A549 (cell line): ENCODE measurements at regions not wholly inside any gene's neighbourhood (a gene's known extent, or its start where the extent isn't known, plus 50 kb on each side); places are given as distances from the start of the nearest gene placed in this dataset.
"Not testable (repeated sequence)": the region's sequence is repeated elsewhere in the genome, so short reads cannot be mapped to it uniquely, and the experiment has no call there.

ENCODE experiments used
- ATAC-seq, 2 experiments: fragments of 200-7000 bp in 1 of 2; fragments of >200 bp in 1 of 2; cut with Nextera tagmentation in 1 of 2; cut with Tn5 transposase in 1 of 2; 3 replicates each; pipeline versions ENCODE4 v1.8.0 to v1.9.1; 2018 to 2020; ENCODE audit warnings: mild to moderate bottlenecking in 1 of 2, moderate library complexity in 1 of 2
- CTCF ChIA-PET: fragments of 300-600 bp; sonication (Branson Sonifier 250); formaldehyde crosslinking; extraction: SDS; loops from one replicate; lab custom pipeline; 2021; ENCODE audit warnings: antibody characterized with exemption, inconsistent platforms; lab: Yijun Ruan, JAX
- POLR2A ChIA-PET: fragments of 350-600 bp; formaldehyde crosslinking; extraction: SDS; loops from one replicate; lab custom pipeline; 2021; ENCODE audit warnings: antibody characterized with exemption, inconsistent platforms; lab: Yijun Ruan, JAX
- DNase-seq, 2 experiments: peaks; one replicate each; pipeline versions ENCODE4 v3.0.0 to v3.0.0-alpha.2; 2011 to 2016; ENCODE audit warnings: low read depth in 1 of 2, low spot score in 1 of 2
- FAIRE-seq: peaks from 2 replicates; lab custom pipeline; 2011; peaks lifted over from hg19 to GRCh38; lab: Jason Lieb, UNC
- H3K27ac ChIP-seq, 2 experiments: fragments of >200 bp; sonication (Bioruptor Twin); formaldehyde crosslinking; 3 replicates each; pipeline ENCODE4 v1.5.1; 2016 to 2017
- H3K4me1 ChIP-seq: fragments of >200 bp; sonication (Bioruptor Twin); formaldehyde crosslinking; 3 replicates; pipeline ENCODE4 v1.6.1; 2016
- H3K4me2 ChIP-seq: fragments of >200 bp; sonication (Bioruptor Twin); formaldehyde crosslinking; 3 replicates; pipeline ENCODE4 v1.6.1; 2016
- H3K4me3 ChIP-seq: fragments of >200 bp; sonication (Bioruptor Twin); formaldehyde crosslinking; 3 replicates; pipeline ENCODE4 v1.5.1; 2016
- H3K9me3 ChIP-seq: fragments of >200 bp; sonication (Bioruptor Twin); formaldehyde crosslinking; 3 replicates; pipeline ENCODE4 v1.6.1; 2016
- CEBPB ChIP-seq, 2 experiments: fragments of >200 bp in 1 of 2; sonication (Bioruptor Twin) in 1 of 2; formaldehyde crosslinking in 1 of 2; IDR thresholded peaks; 2 replicates each; pipeline ENCODE4 v1.6.1; 2012 to 2016
- EHF ChIP-seq: fragments of 250-450 bp; sonication (Bioruptor Pico); IDR thresholded peaks from 2 replicates; pipeline ENCODE4 v1.5.0; 2020; ENCODE audit warnings: mild to moderate bottlenecking
- ELK1 ChIP-seq: fragments of 150-350 bp; IDR thresholded peaks from 2 replicates; pipeline ENCODE4 v1.6.1; 2014; ENCODE audit warnings: low read depth, mild to moderate bottlenecking, low read length
- EP300 ChIP-seq, 2 experiments: fragments of >200 bp; sonication (Bioruptor Twin); formaldehyde crosslinking; IDR thresholded peaks; 2 replicates in 1 of 2; 3 replicates in 1 of 2; pipeline ENCODE4 v1.6.1; 2016 to 2017
- HOXB13 ChIP-seq: fragments of 250-450 bp; sonication (Bioruptor Pico); IDR thresholded peaks from 2 replicates; pipeline ENCODE4 v1.5.0; 2020; ENCODE audit warnings: low read depth, mild to moderate bottlenecking, moderate library complexity
- JUNB ChIP-seq: fragments of >200 bp; sonication (Bioruptor Twin); formaldehyde crosslinking; IDR thresholded peaks from 2 replicates; pipeline ENCODE4 v1.6.1; 2016
- KDM5A ChIP-seq: fragments of 200-600 bp; sonication (generic); IDR thresholded peaks from 2 replicates; pipeline ENCODE4 v1.6.1; 2016; ENCODE audit warnings: antibody characterized with exemption, mild to moderate bottlenecking
- MAFK ChIP-seq: fragments of 450-650 bp; IDR thresholded peaks from 2 replicates; pipeline ENCODE4 v1.6.1; 2014; ENCODE audit not compliant: partially characterized antibody
- MAZ ChIP-seq: fragments of 150-350 bp; IDR thresholded peaks from 2 replicates; pipeline ENCODE4 v1.6.1; 2014; ENCODE audit warnings: antibody characterized with exemption, low read depth, low read length, borderline replicate concordance
- NR3C1 ChIP-seq: fragments of >200 bp; sonication (Bioruptor Twin); formaldehyde crosslinking; IDR thresholded peaks from 3 replicates; pipeline ENCODE4 v1.6.1; 2017
- SREBF2 ChIP-seq: fragments of 450-650 bp; IDR thresholded peaks from 2 replicates; pipeline ENCODE4 v1.6.1; 2014; ENCODE audit warnings: mild to moderate bottlenecking, moderate library complexity
- ZNF302 ChIP-seq: fragments of 250-450 bp; sonication (Bioruptor Pico); IDR thresholded peaks from 2 replicates; pipeline ENCODE4 v1.9.0; 2021; ENCODE audit warnings: inconsistent platforms, mild to moderate bottlenecking, moderate library complexity
- ZSCAN20 ChIP-seq: fragments of 250-450 bp; sonication (Bioruptor Pico); IDR thresholded peaks from 2 replicates; pipeline ENCODE4 v1.8.0; 2022; ENCODE audit warnings: mild to moderate bottlenecking, moderate library complexity
- WGBS: methylation state at CpG from one replicate; pipeline ENCODE4 v1.1.6; 2017; ENCODE audit errors: missing lambda C conversion rate; 5-methylcytosine and 5-hydroxymethylcytosine counted together
- TF ChIP-seq, protein P1 (sequence below): fragments of 200-600 bp; sonication (generic); IDR thresholded peaks from 2 replicates; pipeline ENCODE4 v1.6.1; 2016; ENCODE audit warnings: antibody characterized with exemption, mild to moderate bottlenecking, moderate library complexity
- TF ChIP-seq, protein P2 (sequence below): fragments of 250-450 bp; sonication (Bioruptor Pico); IDR thresholded peaks from 2 replicates; pipeline ENCODE4 v1.5.0; 2020; ENCODE audit warnings: low read depth, mild to moderate bottlenecking, moderate library complexity
- TF ChIP-seq, protein P3 (sequence below): IDR thresholded peaks from 2 replicates; pipeline ENCODE4 v1.6.1; 2012

DNA sequence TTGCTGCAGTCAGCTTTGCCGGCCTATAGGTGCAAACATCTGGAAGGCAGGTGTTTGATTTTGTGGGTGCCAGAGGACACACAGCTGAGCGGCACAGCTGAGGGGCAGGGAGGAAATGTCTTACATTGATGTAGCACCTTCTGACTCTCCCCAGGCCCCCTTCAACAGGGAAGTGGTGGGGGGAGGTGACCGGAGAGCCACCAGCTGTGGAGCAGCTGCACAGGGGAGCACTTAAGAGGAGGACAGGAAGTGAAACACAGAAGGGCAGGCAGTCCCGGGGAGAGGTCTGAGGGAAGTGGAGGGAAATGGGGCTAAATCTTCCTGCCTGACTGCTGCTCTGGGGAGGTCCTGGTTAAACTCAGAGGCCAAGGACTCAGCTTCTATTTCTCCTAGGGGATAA lies 409.1 kb downstream of the TNS1 start:
- CTCF ChIA-PET: no interaction called here
- WGBS: 54% methylated on average over 4 of the region's 4 CpGs
- POLR2A ChIA-PET: no interaction called here

GRCh38 chr2:217588266-217588665 lies 414.5 kb downstream of the TNS1 start:
- Histone ChIP-seq H3K4me3 (no peak overlapping the region), H3K27ac (no peak overlapping the region), H3K4me1 (no peaks in the 10 kb centered on the region)
- TF ChIP-seq ZSCAN20 (CRISPR knock-in tag): no peak
- no peak for TF ChIP-seq EHF
- TF ChIP-seq, protein P1, sequence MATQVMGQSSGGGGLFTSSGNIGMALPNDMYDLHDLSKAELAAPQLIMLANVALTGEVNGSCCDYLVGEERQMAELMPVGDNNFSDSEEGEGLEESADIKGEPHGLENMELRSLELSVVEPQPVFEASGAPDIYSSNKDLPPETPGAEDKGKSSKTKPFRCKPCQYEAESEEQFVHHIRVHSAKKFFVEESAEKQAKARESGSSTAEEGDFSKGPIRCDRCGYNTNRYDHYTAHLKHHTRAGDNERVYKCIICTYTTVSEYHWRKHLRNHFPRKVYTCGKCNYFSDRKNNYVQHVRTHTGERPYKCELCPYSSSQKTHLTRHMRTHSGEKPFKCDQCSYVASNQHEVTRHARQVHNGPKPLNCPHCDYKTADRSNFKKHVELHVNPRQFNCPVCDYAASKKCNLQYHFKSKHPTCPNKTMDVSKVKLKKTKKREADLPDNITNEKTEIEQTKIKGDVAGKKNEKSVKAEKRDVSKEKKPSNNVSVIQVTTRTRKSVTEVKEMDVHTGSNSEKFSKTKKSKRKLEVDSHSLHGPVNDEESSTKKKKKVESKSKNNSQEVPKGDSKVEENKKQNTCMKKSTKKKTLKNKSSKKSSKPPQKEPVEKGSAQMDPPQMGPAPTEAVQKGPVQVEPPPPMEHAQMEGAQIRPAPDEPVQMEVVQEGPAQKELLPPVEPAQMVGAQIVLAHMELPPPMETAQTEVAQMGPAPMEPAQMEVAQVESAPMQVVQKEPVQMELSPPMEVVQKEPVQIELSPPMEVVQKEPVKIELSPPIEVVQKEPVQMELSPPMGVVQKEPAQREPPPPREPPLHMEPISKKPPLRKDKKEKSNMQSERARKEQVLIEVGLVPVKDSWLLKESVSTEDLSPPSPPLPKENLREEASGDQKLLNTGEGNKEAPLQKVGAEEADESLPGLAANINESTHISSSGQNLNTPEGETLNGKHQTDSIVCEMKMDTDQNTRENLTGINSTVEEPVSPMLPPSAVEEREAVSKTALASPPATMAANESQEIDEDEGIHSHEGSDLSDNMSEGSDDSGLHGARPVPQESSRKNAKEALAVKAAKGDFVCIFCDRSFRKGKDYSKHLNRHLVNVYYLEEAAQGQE: no peak
- no peak for TF ChIP-seq MAZ
- no peak for TF ChIP-seq KDM5A
- TF ChIP-seq, protein P2, sequence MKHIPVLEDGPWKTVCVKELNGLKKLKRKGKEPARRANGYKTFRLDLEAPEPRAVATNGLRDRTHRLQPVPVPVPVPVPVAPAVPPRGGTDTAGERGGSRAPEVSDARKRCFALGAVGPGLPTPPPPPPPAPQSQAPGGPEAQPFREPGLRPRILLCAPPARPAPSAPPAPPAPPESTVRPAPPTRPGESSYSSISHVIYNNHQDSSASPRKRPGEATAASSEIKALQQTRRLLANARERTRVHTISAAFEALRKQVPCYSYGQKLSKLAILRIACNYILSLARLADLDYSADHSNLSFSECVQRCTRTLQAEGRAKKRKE (CRISPR knock-in tag): no peak
- no peak for TF ChIP-seq ELK1
- TF ChIP-seq NR3C1: no peak
- no peak for TF ChIP-seq EP300 (IDR thresholded peaks at IDR 0.05)
- no peak for TF ChIP-seq JUNB
- TF ChIP-seq ZNF302: no peak
- no peak for TF ChIP-seq CEBPB (IDR thresholded peaks at IDR 0.05)
- TF ChIP-seq, all 56 proteins: peak for 0
- DNase-seq: no peak
- ChIA-PET CTCF (no interaction called here), POLR2A (no interaction called here)
- no peaks in the 10 kb centered on the region for H3K9me3 ChIP-seq
- FAIRE-seq: no peak
- no peak for ATAC-seq
- WGBS: 33% methylated on average over 4 of the region's 4 CpGs
- H3K4me2 ChIP-seq: no peak overlapping the region

More for the DNA sequence above, 409.1 kb downstream of the TNS1 start:
- H3K9me3 ChIP-seq: no peaks in the 10 kb centered on the region
- FAIRE-seq (no peak), DNase-seq (no peak), ATAC-seq (no peak)
- H3K4me2 ChIP-seq: no peak overlapping the region
- no peaks in the 10 kb centered on the region for H3K4me1 ChIP-seq
- TF ChIP-seq SREBF2 (no peak), MAFK (no peak)
- H3K4me3 ChIP-seq: no peak overlapping the region
- H3K27ac ChIP-seq: no peak overlapping the region

GRCh38 chr2:217585362-217585761 lies 417.4 kb downstream of the TNS1 start:
- no peak overlapping the region for H3K27ac ChIP-seq
- H3K4me2 ChIP-seq: no peak overlapping the region
- DNase-seq (no peak), FAIRE-seq (no peak), ATAC-seq (no peak)
- H3K4me1 ChIP-seq: no peaks in the 10 kb centered on the region
- H3K4me3 ChIP-seq: no peak overlapping the region
- TF ChIP-seq, protein P3, sequence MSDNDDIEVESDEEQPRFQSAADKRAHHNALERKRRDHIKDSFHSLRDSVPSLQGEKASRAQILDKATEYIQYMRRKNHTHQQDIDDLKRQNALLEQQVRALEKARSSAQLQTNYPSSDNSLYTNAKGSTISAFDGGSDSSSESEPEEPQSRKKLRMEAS: no peak
- TF ChIP-seq MAZ (no peak), HOXB13 (CRISPR knock-in tag) (no peak)
- TF ChIP-seq, protein P2 (CRISPR knock-in tag): no peak
- 0% methylated on average over 2 of the region's 3 CpGs for WGBS
- H3K9me3 ChIP-seq: no peaks in the 10 kb centered on the region
- CTCF ChIA-PET: no interaction called here
- POLR2A ChIA-PET: no interaction called here

GRCh38 chr2:217580407-217580806 lies 422.4 kb downstream of the TNS1 start:
- FAIRE-seq, POLR2A ChIA-PET, H3K4me1 ChIP-seq, ATAC-seq, DNase-seq, H3K4me2 ChIP-seq, H3K4me3 ChIP-seq, H3K27ac ChIP-seq, H3K9me3 ChIP-seq: not testable (repeated sequence)
- CTCF ChIA-PET: interaction anchor here (1.2 kb wide), 1 partner anchor 14 kb away, joined by 3 read pairs; no protein-coding TSS in a partner anchor
- 13% methylated on average over 1 of the region's 1 CpG for WGBS
